Endothelial cell of umbilical vein (primary cell): ENCODE measurements at regions not wholly inside any gene's neighbourhood (a gene's known extent, or its start where the extent isn't known, plus 50 kb on each side); places are given as distances from the start of the nearest gene placed in this dataset.
"Not testable (repeated sequence)": the region's sequence is repeated elsewhere in the genome, so short reads cannot be mapped to it uniquely, and the experiment has no call there.

Experiments
- BruUV-seq: library from RNA; stranded (reverse); fragments of 400-500 nt; replicated peaks from 2 replicates; lab custom pipeline; 2021; lab: Mats Ljungman, UMichigan
- CTCF ChIA-PET: fragments of 300-600, 350-600 bp; sonication (Branson Sonifier 250); formaldehyde crosslinking; loops from one replicate; lab custom pipeline; 2021; ENCODE audit warnings: antibody characterized with exemption, inconsistent platforms; lab: Charles Lee
- POLR2A ChIA-PET: fragments of 300-600, 350-600 bp; sonication (Branson Sonifier 250); formaldehyde crosslinking; loops from one replicate; lab custom pipeline; 2021; ENCODE audit warnings: antibody characterized with exemption, inconsistent platforms; lab: Charles Lee
- DNase-seq: peaks from one replicate; pipeline ENCODE4 v3.0.0-alpha.2; 2011; ENCODE audit warnings: low read depth, low spot score
- FAIRE-seq: peaks from 2 replicates; lab custom pipeline; 2011; peaks lifted over from hg19 to GRCh38; lab: Jason Lieb, UNC
- H2AFZ ChIP-seq: 2 replicates; pipeline ENCODE4 v1.6.0; 2012; ENCODE audit warnings: low read depth, low read length, control low read depth, inconsistent platforms
- H3K27ac ChIP-seq: 2 replicates; pipeline ENCODE4 v1.5.1; 2011; ENCODE audit warnings: low read depth, mild to moderate bottlenecking, control low read depth, low read length, moderate library complexity; ENCODE audit not compliant: insufficient read depth
- H3K27me3 ChIP-seq, 2 experiments: 2 replicates each; pipeline versions ENCODE4 v1.6.0 to v1.6.1; 2011; ENCODE audit warnings: low read length in 2 of 2, mixed read lengths in 1 of 2; ENCODE audit not compliant: control insufficient read depth in 2 of 2, insufficient read depth in 2 of 2
- H3K36me3 ChIP-seq, 2 experiments: 2 replicates in 1 of 2; 3 replicates in 1 of 2; pipeline ENCODE4 v1.5.1; 2011; ENCODE audit warnings: low read length in 2 of 2, mild to moderate bottlenecking in 1 of 2, moderate library complexity in 1 of 2; ENCODE audit not compliant: control insufficient read depth in 2 of 2, insufficient read depth in 2 of 2; ENCODE audit errors: extremely low read depth in 1 of 2
- H3K4me1 ChIP-seq: 3 replicates; pipeline ENCODE4 v1.5.1; 2011; ENCODE audit warnings: mild to moderate bottlenecking, low read length; ENCODE audit not compliant: control insufficient read depth, insufficient read depth; ENCODE audit errors: extremely low read depth
- H3K4me2 ChIP-seq: 2 replicates; pipeline ENCODE4 v1.6.1; 2011; ENCODE audit warnings: low read length, control low read depth, mixed read lengths; ENCODE audit not compliant: insufficient read depth
- H3K4me3 ChIP-seq, 3 experiments: fragments of 200-600 bp in 1 of 3; sonication (generic), shearing (Covaris generic) in 1 of 3; replicated peaks in 1 of 3; 2 replicates each; pipeline ENCODE4 v1.5.1; 2011 to 2016; ENCODE audit warnings: control low read depth in 3 of 3, low read length in 3 of 3, mild to moderate bottlenecking in 2 of 3, inconsistent platforms in 1 of 3, low read depth in 1 of 3, moderate library complexity in 1 of 3; ENCODE audit not compliant: insufficient read depth in 1 of 3
- H3K79me2 ChIP-seq: 2 replicates; pipeline ENCODE4 v1.6.0; 2012; ENCODE audit warnings: low read length, inconsistent platforms; ENCODE audit not compliant: control insufficient read depth, insufficient read depth
- H3K9ac ChIP-seq: replicated peaks from 2 replicates; pipeline ENCODE3; 2011; ENCODE audit warnings: low read length, control low read depth; ENCODE audit not compliant: insufficient read depth; ENCODE audit errors: extremely low read depth
- H3K9me1 ChIP-seq: replicated peaks from 3 replicates; pipeline ENCODE4 v1.6.0; 2011; ENCODE audit warnings: mild to moderate bottlenecking, low read length; ENCODE audit not compliant: control insufficient read depth, insufficient read depth; ENCODE audit errors: extremely low read depth
- H3K9me3 ChIP-seq: replicated peaks from 2 replicates; pipeline ENCODE4 v1.5.1; 2012; ENCODE audit warnings: low read length, inconsistent platforms; ENCODE audit not compliant: control insufficient read depth, insufficient read depth
- H4K20me1 ChIP-seq: replicated peaks from 2 replicates; pipeline ENCODE3; 2011; ENCODE audit warnings: mild to moderate bottlenecking, low read length; ENCODE audit not compliant: control insufficient read depth, insufficient read depth; ENCODE audit errors: extremely low read depth
- CTCF ChIP-seq, 2 donors: IDR thresholded peaks; 1 replicate in 1 of 2; 2 replicates in 1 of 2; pipeline ENCODE4 v1.5.1; 2011; ENCODE audit warnings: low read length in 2 of 2, mild to moderate bottlenecking in 2 of 2, moderate library complexity in 2 of 2, control low read depth in 1 of 2, inconsistent platforms in 1 of 2, low read depth in 1 of 2; ENCODE audit not compliant: insufficient read depth in 1 of 2; ENCODE audit errors: extremely low read depth in 1 of 2
- EZH2 ChIP-seq: IDR thresholded peaks from 2 replicates; pipeline ENCODE4 v1.6.1; 2012; ENCODE audit warnings: borderline replicate concordance, low read depth, mild to moderate bottlenecking, moderate library complexity, low read length, inconsistent platforms; ENCODE audit not compliant: severe bottlenecking
- FOS ChIP-seq: IDR thresholded peaks from 2 replicates; pipeline ENCODE4 v1.6.1; 2011; ENCODE audit warnings: mild to moderate bottlenecking, low read length, moderate library complexity, borderline replicate concordance; ENCODE audit not compliant: insufficient read depth
- GATA2 ChIP-seq: IDR thresholded peaks from 2 replicates; pipeline ENCODE4 v1.7.0; 2011; ENCODE audit warnings: low read depth, mild to moderate bottlenecking, moderate library complexity, mixed read lengths, low read length; ENCODE audit not compliant: insufficient read length, insufficient read depth
- JUN ChIP-seq: IDR thresholded peaks from 2 replicates; pipeline ENCODE4 v1.6.1; 2011; ENCODE audit warnings: borderline replicate concordance, low read depth; ENCODE audit not compliant: insufficient read length, insufficient read depth
- MAX ChIP-seq: IDR thresholded peaks from 2 replicates; pipeline ENCODE4 v1.6.1; 2011; ENCODE audit not compliant: insufficient read depth, insufficient read length
- MYC ChIP-seq: IDR thresholded peaks from one replicate; pipeline ENCODE4 v1.6.1; 2011; ENCODE audit warnings: mild to moderate bottlenecking, low read depth, low read length
- POLR2A ChIP-seq: IDR thresholded peaks from 2 replicates; pipeline ENCODE4 v1.6.1; 2012; ENCODE audit warnings: low read depth, mild to moderate bottlenecking, control low read depth, low read length
- POLR2AphosphoS5 ChIP-seq: IDR thresholded peaks from 2 replicates; pipeline ENCODE4 v1.6.1; 2012; ENCODE audit warnings: low read depth, mild to moderate bottlenecking, control low read depth, low read length, moderate library complexity; ENCODE audit not compliant: insufficient read depth
- dilution Hi-C: fragments of 300-500 bp; cut with MboI; formaldehyde crosslinking; loops from one replicate; pipeline ENCODE4 v1.15.0; 2019; ENCODE audit warnings: low sequenced_read_pairs; ENCODE audit not compliant: extremely low pct_ligation_motif_present
- intact Hi-C: fragments of 100-400 bp; cut with micrococcal nuclease; formaldehyde crosslinking; loops from one replicate; pipeline ENCODE4 v1.10.0; 2022

GRCh38 chr7:157477550-157478212 lies 140.9 kb downstream of the DNAJB6 start:
- BruUV-seq, result no TSS peak
- no peak overlapping the region for H3K4me2 ChIP-seq
- no peaks in the 10 kb centered on the region for H3K9me1 ChIP-seq
- no peaks in the 10 kb centered on the region for H3K79me2 ChIP-seq
- no peak overlapping the region for H3K9ac ChIP-seq
- intact Hi-C loops, result no loop called here
- no peak for TF ChIP-seq POLR2A
- no peak for TF ChIP-seq FOS
- TF ChIP-seq GATA2, result no peak
- TF ChIP-seq EZH2, result no peak
- TF ChIP-seq CTCF (IDR thresholded peaks at IDR 0.05; ENCODE audit: extremely low read depth in 1 of 2, insufficient read depth in 1 of 2, low read depth in 1 of 2, low read length in 2 of 2), result no peak
- TF ChIP-seq POLR2AphosphoS5, result no peak
- TF ChIP-seq JUN, result no peak
- no peak for TF ChIP-seq MYC
- no peak for TF ChIP-seq MAX
- dilution Hi-C loops, result no loop called here
- H3K27ac ChIP-seq, result no peak overlapping the region
- FAIRE-seq (no peak), DNase-seq (no peak)
- CTCF ChIA-PET, result no interaction called here
- H2AFZ ChIP-seq, result no peak overlapping the region
- POLR2A ChIA-PET, result no interaction called here
- no peak overlapping the region for H3K4me3 ChIP-seq
- H4K20me1 ChIP-seq, result no peaks in the 10 kb centered on the region
- H3K9me3 ChIP-seq, result no peaks in the 10 kb centered on the region
- no peaks in the 10 kb centered on the region for H3K36me3 ChIP-seq
- H3K27me3 ChIP-seq, result no peaks in the 10 kb centered on the region
- H3K4me1 ChIP-seq, result no peaks in the 10 kb centered on the region

- H3K4me2 ChIP-seq, H3K27ac ChIP-seq, H4K20me1 ChIP-seq, DNase-seq, POLR2A ChIA-PET, BruUV-seq, H3K27me3 ChIP-seq, H3K36me3 ChIP-seq, CTCF ChIA-PET, intact Hi-C loops, H3K4me1 ChIP-seq, dilution Hi-C loops, H3K9ac ChIP-seq, H3K9me1 ChIP-seq, FAIRE-seq, H2AFZ ChIP-seq, H3K79me2 ChIP-seq, H3K4me3 ChIP-seq, H3K9me3 ChIP-seq: not testable (repeated sequence)
These were observed 141.8 kb downstream of the DNAJB6 start for GRCh38 chr7:157478611-157479010.
